ENCODE measurements at regions not wholly inside any gene's neighbourhood (a gene's known extent, or its start where the extent isn't known, plus 50 kb on each side); places are given as distances from the start of the nearest gene placed in this dataset.

- Histone ChIP-seq H3K36me3 (no peaks in the 10 kb centered on the region), H3K4me3 (no peak overlapping the region), H3K9me3 (replicated peaks) (no peaks in the 10 kb centered on the region), H3K4me1 (peaks cover 87% of the 10 kb centered on the region), H3K27me3 (ENCODE audit: low read depth) (no peaks in the 10 kb centered on the region), H3K27ac (replicated peaks) (peak overlapping the region; percentile 79)
- intact Hi-C loops (cut with micrococcal nuclease), result no loop called here
- no peak for DNase-seq
- TF ChIP-seq CTCF (IDR thresholded peaks at IDR 0.05; ENCODE audit: borderline replicate concordance), result no peak
These were observed 219.4 kb downstream of the NHLRC3 start for GRCh38 chr13:39257642-39258041.

- no peak for TF ChIP-seq CTCF (IDR thresholded peaks at IDR 0.05; ENCODE audit: borderline replicate concordance)
- intact Hi-C loops (cut with micrococcal nuclease), result loop anchor here (5.0 kb wide), 1 partner anchor 353 kb away; no protein-coding TSS in a partner anchor
- H3K9me3 ChIP-seq (replicated peaks), result no peaks in the 10 kb centered on the region
- H3K27me3 ChIP-seq (ENCODE audit: low read depth), result no peaks in the 10 kb centered on the region
- H3K4me1 ChIP-seq, result peaks cover 87% of the 10 kb centered on the region
- H3K4me3 ChIP-seq, result no peak overlapping the region
- peak overlapping the region; percentile 79 for H3K27ac ChIP-seq (replicated peaks)
- H3K36me3 ChIP-seq, result no peaks in the 10 kb centered on the region
- no peak for DNase-seq
These were observed 221.3 kb downstream of the NHLRC3 start for GRCh38 chr13:39259371-39260140.

GRCh38 chr13:39263033-39263432 lies 224.8 kb downstream of the NHLRC3 start:
- peak; percentile 84 for TF ChIP-seq CTCF (IDR thresholded peaks at IDR 0.05; ENCODE audit: borderline replicate concordance)
- Histone ChIP-seq H3K4me3 (no peak overlapping the region), H3K36me3 (no peaks in the 10 kb centered on the region), H3K4me1 (peaks cover 56% of the 10 kb centered on the region), H3K27me3 (ENCODE audit: low read depth) (no peaks in the 10 kb centered on the region), H3K27ac (replicated peaks) (peak overlapping the region; percentile 79), H3K9me3 (replicated peaks) (peaks cover 6% of the 10 kb centered on the region)
- intact Hi-C loops (cut with micrococcal nuclease), result loop anchor here (5.0 kb wide), 1 partner anchor 349 kb away; no protein-coding TSS in a partner anchor
- DNase-seq, result no peak

GRCh38 chr13:39263531-39263930 lies 225.3 kb downstream of the NHLRC3 start:
- Histone ChIP-seq H3K4me1 (peaks cover 56% of the 10 kb centered on the region), H3K4me3 (no peak overlapping the region), H3K36me3 (no peaks in the 10 kb centered on the region), H3K27ac (replicated peaks) (peak overlapping the region; percentile 79), H3K9me3 (replicated peaks) (peaks cover 6% of the 10 kb centered on the region), H3K27me3 (ENCODE audit: low read depth) (no peaks in the 10 kb centered on the region)
- intact Hi-C loops (cut with micrococcal nuclease), result loop anchor here (5.0 kb wide), 1 partner anchor 349 kb away; no protein-coding TSS in a partner anchor
- no peak for TF ChIP-seq CTCF (IDR thresholded peaks at IDR 0.05; ENCODE audit: borderline replicate concordance)
- DNase-seq, result no peak

GRCh38 chr13:39266426-39266825 lies 228.2 kb downstream of the NHLRC3 start:
- no peak for DNase-seq
- Histone ChIP-seq H3K27me3 (ENCODE audit: low read depth) (no peaks in the 10 kb centered on the region), H3K4me3 (no peak overlapping the region), H3K4me1 (peaks cover 32% of the 10 kb centered on the region), H3K27ac (replicated peaks) (no peak overlapping the region), H3K9me3 (replicated peaks) (peaks cover 6% of the 10 kb centered on the region), H3K36me3 (no peaks in the 10 kb centered on the region)
- intact Hi-C loops (cut with micrococcal nuclease), result loop anchor here (5.0 kb wide), 1 partner anchor 119 kb away; no protein-coding TSS in a partner anchor
- no peak for TF ChIP-seq CTCF (IDR thresholded peaks at IDR 0.05; ENCODE audit: borderline replicate concordance)
